Prostate gland (tissue), 2 donors: ENCODE measurements at regions not wholly inside any gene's neighbourhood (a gene's known extent, or its start where the extent isn't known, plus 50 kb on each side); places are given as distances from the start of the nearest gene placed in this dataset.
A peak's percentile ranks its signal among the peaks of the same experiment; 100 is the strongest.

Experiments used
- DNase-seq: peaks from one replicate; pipeline ENCODE4 v3.0.0-alpha.2; 2019; ENCODE audit warnings: low spot score
- H3K27ac ChIP-seq, 2 donors: fragments of 200-600 bp; sonication (generic); 2 replicates each; pipeline ENCODE4 v1.5.1; 2017 to 2019
- H3K27me3 ChIP-seq: fragments of 200-600 bp; sonication (generic); replicated peaks from 2 replicates; pipeline ENCODE4 v1.5.1; 2019; ENCODE audit not compliant: insufficient read depth
- H3K36me3 ChIP-seq, 2 donors: fragments of 200-600 bp; sonication (generic); 1 replicate in 1 of 2; 2 replicates in 1 of 2; pipeline versions ENCODE4 v1.5.1 to v1.8.1; 2017 to 2019
- H3K4me1 ChIP-seq: fragments of 200-600 bp; sonication (generic); replicated peaks from 2 replicates; pipeline ENCODE4 v1.5.1; 2019
- H3K4me3 ChIP-seq, 2 donors: fragments of 200-600 bp; sonication (generic); 2 replicates each; pipeline ENCODE4 v1.5.1; 2017 to 2019
- H3K9me3 ChIP-seq: fragments of 200-600 bp; sonication (generic); 2 replicates; pipeline ENCODE4 v1.5.1; 2017
- CTCF ChIP-seq, 4 experiments: fragments of 200-600 bp in 2 of 4; fragments of 450-650 bp in 2 of 4; sonication (generic) in 2 of 4; IDR thresholded peaks; 1 replicate in 3 of 4; 2 replicates in 1 of 4; pipeline ENCODE4 v1.5.1; 2016 to 2019; ENCODE audit warnings: antibody characterized with exemption in 4 of 4, mild to moderate bottlenecking in 2 of 4, moderate library complexity in 2 of 4
- POLR2A ChIP-seq: fragments of 450-650 bp; IDR thresholded peaks from one replicate; pipeline ENCODE4 v1.6.1; 2016; ENCODE audit warnings: antibody characterized with exemption, mild to moderate bottlenecking
- POLR2AphosphoS5 ChIP-seq: sonication (generic); formaldehyde crosslinking; IDR thresholded peaks from one replicate; pipeline ENCODE4 v1.6.1; 2017; ENCODE audit warnings: antibody characterized with exemption
- WGBS: methylation state at CpG from one replicate; pipeline ENCODE4 v1.1.5; 2018; 5-methylcytosine and 5-hydroxymethylcytosine counted together
- intact Hi-C: fragments of 100-400 bp; cut with DNase I; formaldehyde crosslinking; loops from one replicate; pipeline ENCODE4 v1.14.2; 2022

GRCh38 chr6:56845032-56845431, 109.9 kb upstream of the BEND6 start:
- H3K4me1 ChIP-seq = no peaks in the 10 kb centered on the region
- no peak for DNase-seq
- TF ChIP-seq POLR2A (no peak), CTCF (IDR thresholded peaks at IDR 0.05) (no peak), POLR2AphosphoS5 (no peak)
- intact Hi-C loops = no loop called here
- H3K27me3 ChIP-seq = no peaks in the 10 kb centered on the region
- H3K27ac ChIP-seq = no peak overlapping the region
- H3K4me3 ChIP-seq = no peak overlapping the region
- H3K36me3 ChIP-seq = no peaks in the 10 kb centered on the region
- no peaks in the 10 kb centered on the region for H3K9me3 ChIP-seq
- WGBS = 84% methylated on average over 3 of the region's 3 CpGs

GRCh38 chr6:56843476-56844349, 111.2 kb upstream of the BEND6 start:
- Histone ChIP-seq H3K36me3 (no peaks in the 10 kb centered on the region), H3K9me3 (no peaks in the 10 kb centered on the region), H3K27me3 (no peaks in the 10 kb centered on the region), H3K4me1 (no peaks in the 10 kb centered on the region), H3K27ac (peak overlapping the region; percentile 50 to 70), H3K4me3 (peak overlapping the region; percentile 44 to 49)
- peak; percentile 20 for DNase-seq
- under 1% methylated on average over 38 of the region's 87 CpGs for WGBS
- intact Hi-C loops = loop anchor here (5.0 kb wide), 2 partner anchors 71 to 486 kb away; no protein-coding TSS in a partner anchor
- TF ChIP-seq POLR2AphosphoS5 (no peak), POLR2A (peak; percentile 8), CTCF (IDR thresholded peaks at IDR 0.05) (peak in 2 of 4 experiments; percentile 37 to 41)

GRCh38 chr6:56842686-56843475, 112.0 kb upstream of the BEND6 start:
- intact Hi-C loops = loop anchor here (5.0 kb wide), 2 partner anchors 71 to 486 kb away; no protein-coding TSS in a partner anchor
- H3K27me3 ChIP-seq = no peaks in the 10 kb centered on the region
- H3K27ac ChIP-seq = peak overlapping the region; percentile 50 to 70
- DNase-seq = no peak
- no peaks in the 10 kb centered on the region for H3K4me1 ChIP-seq
- H3K4me3 ChIP-seq = peak overlapping the region; percentile 44 to 49
- no peak for TF ChIP-seq CTCF (IDR thresholded peaks at IDR 0.05)
- TF ChIP-seq POLR2AphosphoS5 = no peak
- no peak for TF ChIP-seq POLR2A
- 3% methylated on average over 45 of the region's 47 CpGs for WGBS
- no peaks in the 10 kb centered on the region for H3K9me3 ChIP-seq
- H3K36me3 ChIP-seq = no peaks in the 10 kb centered on the region

GRCh38 chr6:56841751-56842150, 113.2 kb upstream of the BEND6 start:
- DNase-seq = no peak
- Histone ChIP-seq H3K27ac (no peak overlapping the region), H3K4me3 (no peak overlapping the region), H3K36me3 (no peaks in the 10 kb centered on the region), H3K9me3 (no peaks in the 10 kb centered on the region), H3K27me3 (no peaks in the 10 kb centered on the region), H3K4me1 (no peaks in the 10 kb centered on the region)
- intact Hi-C loops = loop anchor here (5.0 kb wide), 2 partner anchors 69 to 484 kb away; no protein-coding TSS in a partner anchor
- TF ChIP-seq POLR2AphosphoS5 (no peak), CTCF (IDR thresholded peaks at IDR 0.05) (no peak), POLR2A (no peak)
- 63% methylated on average over 1 of the region's 1 CpG for WGBS
